Hypothalamus (tissue), 51 donors: ENCODE measurements at regions not wholly inside any gene's neighbourhood (a gene's known extent, or its start where the extent isn't known, plus 50 kb on each side); places are given as distances from the start of the nearest gene placed in this dataset.

Experiments
- DNase-seq, 51 donors: peaks; one replicate each; lab custom pipeline; 2025; lab: John Stamatoyannopoulos, UW

- no peak for DNase-seq
Measured at GRCh38 chr1:222012816-222013215, 270.9 kb upstream of the DUSP10 start.

GRCh38 chr1:222010306-222010705, 268.4 kb upstream of the DUSP10 start:
- DNase-seq, result no peak

- no peak for DNase-seq
Measured at GRCh38 chr1:222009105-222009730, 267.3 kb upstream of the DUSP10 start.

- no peak for DNase-seq
Measured at GRCh38 chr1:222006715-222007114, 264.8 kb upstream of the DUSP10 start.

GRCh38 chr1:222004784-222005183, 262.9 kb upstream of the DUSP10 start:
- no peak for DNase-seq

GRCh38 chr1:222004034-222004433, 262.1 kb upstream of the DUSP10 start:
- DNase-seq, result no peak

- DNase-seq, result no peak
Measured at GRCh38 chr1:222002503-222002902, 260.6 kb upstream of the DUSP10 start.

- DNase-seq, result no peak
Measured at GRCh38 chr1:222000131-222000530, 258.2 kb upstream of the DUSP10 start.

- DNase-seq, result no peak
Measured at GRCh38 chr1:221998781-221999180, 256.9 kb upstream of the DUSP10 start.

GRCh38 chr1:221998186-221998612, 256.3 kb upstream of the DUSP10 start:
- no peak for DNase-seq

- DNase-seq, result peak in 1 of 51 donors; percentile 1
Measured at GRCh38 chr1:221997012-221997411, 255.1 kb upstream of the DUSP10 start.

- peak in 2 of 51 donors; percentile 38 to 70 for DNase-seq
Measured at GRCh38 chr1:221994939-221995338, 253.1 kb upstream of the DUSP10 start.

GRCh38 chr1:221994274-221994698, 252.4 kb upstream of the DUSP10 start:
- no peak for DNase-seq

- no peak for DNase-seq
Measured at GRCh38 chr1:221993444-221993948, 251.6 kb upstream of the DUSP10 start.

GRCh38 chr1:221992427-221992826, 250.5 kb upstream of the DUSP10 start:
- DNase-seq, result no peak

GRCh38 chr1:221991221-221991620, 249.3 kb upstream of the DUSP10 start:
- DNase-seq, result no peak

- DNase-seq, result no peak
Measured at GRCh38 chr1:221989741-221990140, 247.9 kb upstream of the DUSP10 start.

- no peak for DNase-seq
Measured at GRCh38 chr1:221988829-221989228, 246.9 kb upstream of the DUSP10 start.

- peak in 1 of 51 donors; percentile 14 for DNase-seq
Measured at GRCh38 chr1:221987860-221988520, 246.1 kb upstream of the DUSP10 start.

GRCh38 chr1:221983444-221983843, 241.6 kb upstream of the DUSP10 start:
- DNase-seq, result no peak

GRCh38 chr1:221981461-221981860, 239.6 kb upstream of the DUSP10 start:
- no peak for DNase-seq

- no peak for DNase-seq
Measured at GRCh38 chr1:221979444-221980032, 237.6 kb upstream of the DUSP10 start.
